Liver (tissue), 3 donors: ENCODE measurements at regions not wholly inside any gene's neighbourhood (a gene's known extent, or its start where the extent isn't known, plus 50 kb on each side); places are given as distances from the start of the nearest gene placed in this dataset.

Experiments
- ATF3 ChIP-seq: IDR thresholded peaks from 2 replicates; pipeline ENCODE4 v1.6.1; 2016; ENCODE audit warnings: antibody characterized with exemption
- FOXA2 ChIP-seq: IDR thresholded peaks from 2 replicates; pipeline ENCODE4 v1.6.1; 2016; ENCODE audit warnings: antibody characterized with exemption
- GABPA ChIP-seq, 2 donors: IDR thresholded peaks in 1 of 2; conservative IDR thresholded peaks in 1 of 2; 2 replicates each; pipeline ENCODE4 v1.6.1; 2016; ENCODE audit warnings: antibody characterized with exemption in 2 of 2, mild to moderate bottlenecking in 1 of 2, moderate library complexity in 1 of 2
- JUND ChIP-seq, 2 donors: IDR thresholded peaks; 2 replicates each; pipeline ENCODE4 v1.6.1; 2016; ENCODE audit warnings: antibody characterized with exemption in 2 of 2
- RAD21 ChIP-seq, 2 donors: IDR thresholded peaks; 2 replicates each; pipeline ENCODE4 v1.6.1; 2016; ENCODE audit warnings: antibody characterized with exemption in 2 of 2, mild to moderate bottlenecking in 2 of 2
- REST ChIP-seq: IDR thresholded peaks from 2 replicates; pipeline ENCODE4 v1.6.1; 2016; ENCODE audit warnings: antibody characterized with exemption, mild to moderate bottlenecking
- TAF1 ChIP-seq: conservative IDR thresholded peaks from 2 replicates; pipeline ENCODE4 v1.6.1; 2016; ENCODE audit warnings: antibody characterized with exemption, mild to moderate bottlenecking
- ZBTB33 ChIP-seq: IDR thresholded peaks from 2 replicates; pipeline ENCODE4 v1.6.1; 2016; ENCODE audit warnings: antibody characterized with exemption
- TF ChIP-seq, protein P1 (sequence below): fragments of 150-350 bp; IDR thresholded peaks from 2 replicates; pipeline ENCODE4 v1.5.1; 2017; ENCODE audit warnings: improper control_type of control experiment, low read depth, low read length; ENCODE audit not compliant: missing input control
- donor health status: healthy.
- donor health status: healthy.

- TF ChIP-seq JUND (IDR thresholded peaks at IDR 0.05) (no peak), GABPA (IDR thresholded peaks at IDR 0.05 in 1 of 2, conservative IDR thresholded peaks at IDR 0.05 in 1 of 2) (no peak), TAF1 (no peak), RAD21 (IDR thresholded peaks at IDR 0.05) (no peak), REST (no peak), ATF3 (no peak), ZBTB33 (no peak), FOXA2 (no peak)
- TF ChIP-seq, protein P1, sequence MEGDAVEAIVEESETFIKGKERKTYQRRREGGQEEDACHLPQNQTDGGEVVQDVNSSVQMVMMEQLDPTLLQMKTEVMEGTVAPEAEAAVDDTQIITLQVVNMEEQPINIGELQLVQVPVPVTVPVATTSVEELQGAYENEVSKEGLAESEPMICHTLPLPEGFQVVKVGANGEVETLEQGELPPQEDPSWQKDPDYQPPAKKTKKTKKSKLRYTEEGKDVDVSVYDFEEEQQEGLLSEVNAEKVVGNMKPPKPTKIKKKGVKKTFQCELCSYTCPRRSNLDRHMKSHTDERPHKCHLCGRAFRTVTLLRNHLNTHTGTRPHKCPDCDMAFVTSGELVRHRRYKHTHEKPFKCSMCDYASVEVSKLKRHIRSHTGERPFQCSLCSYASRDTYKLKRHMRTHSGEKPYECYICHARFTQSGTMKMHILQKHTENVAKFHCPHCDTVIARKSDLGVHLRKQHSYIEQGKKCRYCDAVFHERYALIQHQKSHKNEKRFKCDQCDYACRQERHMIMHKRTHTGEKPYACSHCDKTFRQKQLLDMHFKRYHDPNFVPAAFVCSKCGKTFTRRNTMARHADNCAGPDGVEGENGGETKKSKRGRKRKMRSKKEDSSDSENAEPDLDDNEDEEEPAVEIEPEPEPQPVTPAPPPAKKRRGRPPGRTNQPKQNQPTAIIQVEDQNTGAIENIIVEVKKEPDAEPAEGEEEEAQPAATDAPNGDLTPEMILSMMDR, result no peak
Measured at GRCh38 chr15:53861792-53862191, 102.3 kb upstream of the WDR72 start.
